Right lobe of liver (tissue), 6 donors: ENCODE measurements at regions not wholly inside any gene's neighbourhood (a gene's known extent, or its start where the extent isn't known, plus 50 kb on each side); places are given as distances from the start of the nearest gene placed in this dataset.

Experiments used
- ATAC-seq, 4 donors: fragments of 200-7000 bp; cut with Tn5 transposase; one replicate each; pipeline ENCODE4 v1.9.1; 2020; ENCODE audit warnings: mild to moderate bottlenecking in 4 of 4, moderate library complexity in 4 of 4
- DNase-seq, 3 donors: peaks; one replicate each; pipeline ENCODE4 v3.0.0-alpha.2; 2020
- H3K27ac ChIP-seq, 3 donors: fragments of 200-600 bp; one replicate each; pipeline ENCODE4 v1.8.0; 2022
- H3K27me3 ChIP-seq, 2 donors: fragments of 200-600 bp; one replicate each; pipeline ENCODE4 v1.8.0; 2022
- H3K36me3 ChIP-seq, 4 donors: fragments of 200-600 bp; sonication (generic) in 1 of 4; one replicate each; pipeline versions ENCODE4 v1.5.1 to v1.8.0; 2017 to 2022; ENCODE audit warnings: control low read depth in 1 of 4
- H3K4me1 ChIP-seq, 4 donors: fragments of 200-600 bp; sonication (generic) in 1 of 4; one replicate each; pipeline versions ENCODE4 v1.5.1 to v1.8.0; 2017 to 2022; ENCODE audit warnings: control low read depth in 1 of 4
- H3K4me3 ChIP-seq, 3 donors: fragments of 200-600 bp; one replicate each; pipeline ENCODE4 v1.8.0; 2022
- H3K9me3 ChIP-seq, 4 donors: fragments of 200-600 bp; sonication (generic) in 1 of 4; one replicate each; pipeline versions ENCODE4 v1.5.1 to v1.8.0; 2017 to 2022; ENCODE audit warnings: control low read depth in 1 of 4
- CTCF ChIP-seq, 4 donors: fragments of 200-600 bp in 3 of 4; fragments of 450-650 bp in 1 of 4; IDR thresholded peaks; one replicate each; pipeline versions ENCODE4 v1.5.1 to v1.8.0; 2016 to 2022; ENCODE audit warnings: antibody characterized with exemption in 4 of 4, mild to moderate bottlenecking in 2 of 4
- POLR2A ChIP-seq: fragments of 450-650 bp; IDR thresholded peaks from one replicate; pipeline ENCODE4 v1.6.1; 2017; ENCODE audit warnings: antibody characterized with exemption, mild to moderate bottlenecking
- WGBS: methylation state at CpG from one replicate; pipeline ENCODE4 v1.1.6; 2018; ENCODE audit warnings: low coverage, low lambda C conversion rate; ENCODE audit not compliant: insufficient coverage; ENCODE audit errors: missing lambda C conversion rate; 5-methylcytosine and 5-hydroxymethylcytosine counted together
- intact Hi-C, 2 donors: fragments of 100-400 bp; cut with DNase I; formaldehyde crosslinking; loops; one replicate each; pipeline versions ENCODE4 v1.11.2 to v1.14.1; 2022
- donor health status: DM: no; HTN: yes; CAD: no.
- donor health status: DM: no; HTN: no; CAD: no.
- donor health status: DM: no; HTN: no; CAD: no.
- donor health status: DM: no; HTN: yes; CAD: no.
- donor health status: DM: no; HTN: yes; CAD: no.

GRCh38 chr14:26860111-26860510 is 262.3 kb upstream of the NOVA1 start:
- Histone ChIP-seq H3K36me3 (no peaks in the 10 kb centered on the region), H3K4me3 (no peak overlapping the region), H3K27ac (no peak overlapping the region), H3K9me3 (no peaks in the 10 kb centered on the region), H3K4me1 (no peaks in the 10 kb centered on the region), H3K27me3 (no peaks in the 10 kb centered on the region)
- DNase-seq (no peak), ATAC-seq (no peak)
- intact Hi-C loops: no loop called here
- no peak for TF ChIP-seq CTCF (IDR thresholded peaks at IDR 0.05)
- no peak for TF ChIP-seq POLR2A
- WGBS: 50% methylated on average over 3 of the region's 3 CpGs

GRCh38 chr14:26863736-26864135 is 265.9 kb upstream of the NOVA1 start:
- no peaks in the 10 kb centered on the region for H3K4me1 ChIP-seq
- no peaks in the 10 kb centered on the region for H3K9me3 ChIP-seq
- H3K4me3 ChIP-seq: no peak overlapping the region
- H3K36me3 ChIP-seq: no peaks in the 10 kb centered on the region
- H3K27me3 ChIP-seq: no peaks in the 10 kb centered on the region
- ATAC-seq (no peak), DNase-seq (no peak)
- intact Hi-C loops: no loop called here
- 73% methylated on average over 5 of the region's 5 CpGs for WGBS
- no peak for TF ChIP-seq CTCF (IDR thresholded peaks at IDR 0.05)
- no peak for TF ChIP-seq POLR2A
- no peak overlapping the region for H3K27ac ChIP-seq

- H3K27ac ChIP-seq: no peak overlapping the region
- H3K27me3 ChIP-seq: no peaks in the 10 kb centered on the region
- ATAC-seq: no peak
- WGBS: 31% methylated on average over 1 of the region's 1 CpG
- intact Hi-C loops: no loop called here
- H3K4me1 ChIP-seq: no peaks in the 10 kb centered on the region
- H3K36me3 ChIP-seq: no peaks in the 10 kb centered on the region
- no peak overlapping the region for H3K4me3 ChIP-seq
- DNase-seq: no peak
- no peaks in the 10 kb centered on the region for H3K9me3 ChIP-seq
- TF ChIP-seq POLR2A (no peak), CTCF (IDR thresholded peaks at IDR 0.05) (no peak)
Measured at GRCh38 chr14:26866721-26867120, 268.9 kb upstream of the NOVA1 start.

GRCh38 chr14:26867171-26867757 is 269.4 kb upstream of the NOVA1 start:
- H3K4me1 ChIP-seq: no peaks in the 10 kb centered on the region
- no peaks in the 10 kb centered on the region for H3K36me3 ChIP-seq
- intact Hi-C loops: no loop called here
- no peak for TF ChIP-seq CTCF (IDR thresholded peaks at IDR 0.05)
- TF ChIP-seq POLR2A: no peak
- 29% methylated on average over 6 of the region's 6 CpGs for WGBS
- no peaks in the 10 kb centered on the region for H3K27me3 ChIP-seq
- peak in 1 of 4 donors; percentile 84 for ATAC-seq
- no peak overlapping the region for H3K4me3 ChIP-seq
- H3K27ac ChIP-seq: no peak overlapping the region
- no peaks in the 10 kb centered on the region for H3K9me3 ChIP-seq
- no peak for DNase-seq

- WGBS: 64% methylated on average over 2 of the region's 2 CpGs
- Histone ChIP-seq H3K36me3 (no peaks in the 10 kb centered on the region), H3K9me3 (no peaks in the 10 kb centered on the region), H3K4me1 (no peaks in the 10 kb centered on the region), H3K4me3 (no peak overlapping the region), H3K27ac (no peak overlapping the region), H3K27me3 (no peaks in the 10 kb centered on the region)
- intact Hi-C loops: no loop called here
- TF ChIP-seq POLR2A: no peak
- TF ChIP-seq CTCF (IDR thresholded peaks at IDR 0.05): no peak
- ATAC-seq: no peak
- DNase-seq: no peak
Measured at GRCh38 chr14:26870096-26870495, 272.3 kb upstream of the NOVA1 start.
